Myocyte (in vitro differentiated cells): ENCODE measurements at regions not wholly inside any gene's neighbourhood (a gene's known extent, or its start where the extent isn't known, plus 50 kb on each side); places are given as distances from the start of the nearest gene placed in this dataset.

Experiments
- DNase-seq: peaks from one replicate; pipeline ENCODE4 v3.0.0-alpha.2; 2012; ENCODE audit warnings: low read depth

DNA sequence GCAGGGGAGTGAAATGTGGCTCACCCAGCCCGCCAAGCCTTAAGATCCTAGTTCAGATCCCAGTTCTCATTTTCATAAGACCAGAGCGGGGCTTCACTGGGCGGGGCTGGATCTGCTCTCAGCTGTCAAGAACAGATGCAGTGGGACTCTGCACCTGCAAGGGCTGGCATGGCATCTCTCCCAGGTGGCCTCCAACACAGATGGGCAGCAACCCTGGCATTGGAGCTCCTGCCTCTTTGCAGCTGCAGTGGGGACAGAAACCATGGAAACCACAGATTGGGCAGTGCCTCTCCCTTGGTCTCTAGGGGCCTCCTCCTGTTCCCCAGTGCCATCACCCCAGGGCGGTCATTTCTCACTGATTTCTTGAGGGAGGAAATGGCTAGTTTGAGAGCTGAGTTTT is 267.7 kb downstream of the PRDM2 start:
- DNase-seq, result no peak

DNA sequence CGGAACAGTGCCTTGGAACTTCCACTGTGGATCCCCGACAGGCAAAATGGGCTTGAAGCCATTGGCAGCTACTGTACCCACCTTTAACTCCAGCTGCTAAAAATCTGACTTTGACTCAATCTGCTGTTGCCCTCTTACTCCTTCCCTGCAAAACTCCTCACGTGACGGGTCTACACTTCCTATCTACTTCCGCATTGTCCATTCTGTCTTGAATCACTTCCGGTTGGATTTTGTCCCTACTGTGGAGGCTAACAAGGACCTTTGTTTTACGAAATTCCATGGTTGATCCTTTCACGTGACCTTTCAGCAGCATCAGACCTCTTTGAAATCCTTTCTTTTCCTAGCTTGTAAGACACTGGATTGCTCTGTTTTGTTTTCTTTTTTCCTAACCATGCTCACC is 268.4 kb downstream of the PRDM2 start:
- DNase-seq, result no peak

DNA sequence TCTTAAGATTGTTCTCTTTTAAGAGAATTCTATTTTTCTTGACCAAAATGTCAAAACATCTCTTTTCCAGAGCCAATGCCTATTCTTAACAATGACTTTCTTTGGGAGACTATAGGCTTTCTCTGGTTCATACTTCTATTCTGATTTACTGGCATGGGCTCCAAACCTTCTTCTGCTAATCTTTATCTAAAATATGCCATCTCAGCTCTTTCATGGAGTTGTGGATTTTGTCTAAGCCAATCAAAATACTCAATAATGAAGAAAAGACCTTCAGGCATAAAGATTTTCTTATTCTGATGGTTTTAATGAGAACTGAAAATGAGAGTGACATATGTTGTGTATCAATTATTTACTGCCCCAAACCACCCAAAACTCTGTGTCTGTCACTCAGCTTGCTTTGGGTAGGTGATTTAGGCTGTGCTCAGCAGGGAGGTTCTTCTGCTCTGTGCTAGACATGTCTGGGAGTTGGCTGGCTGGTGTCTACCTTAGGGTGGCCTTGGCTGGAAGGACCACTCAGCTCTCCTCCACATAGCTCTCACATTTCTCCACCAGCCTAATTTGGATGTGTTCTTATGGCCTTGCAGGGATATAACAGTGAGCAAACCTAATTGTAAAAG is 270.8 kb downstream of the PRDM2 start:
- no peak for DNase-seq

DNA sequence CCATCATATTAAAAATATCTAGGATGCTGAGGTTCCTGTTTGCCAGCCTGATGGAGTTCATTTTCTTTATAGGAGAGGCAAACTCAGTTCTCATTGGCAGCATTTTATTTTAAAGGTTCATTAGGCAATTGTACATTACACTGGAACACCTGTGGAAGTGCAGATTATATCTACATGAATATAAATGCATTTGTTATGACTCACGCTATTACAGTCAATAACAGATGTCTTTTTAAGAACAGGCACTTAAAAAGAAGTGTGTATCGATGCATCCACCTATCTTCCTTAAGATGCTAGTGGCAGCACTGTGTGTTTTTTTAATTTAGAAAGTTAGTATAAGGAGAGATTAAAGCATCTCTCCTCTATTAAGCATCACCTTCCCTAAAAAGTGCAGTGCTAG is 276.5 kb downstream of the PRDM2 start:
- no peak for DNase-seq

DNA sequence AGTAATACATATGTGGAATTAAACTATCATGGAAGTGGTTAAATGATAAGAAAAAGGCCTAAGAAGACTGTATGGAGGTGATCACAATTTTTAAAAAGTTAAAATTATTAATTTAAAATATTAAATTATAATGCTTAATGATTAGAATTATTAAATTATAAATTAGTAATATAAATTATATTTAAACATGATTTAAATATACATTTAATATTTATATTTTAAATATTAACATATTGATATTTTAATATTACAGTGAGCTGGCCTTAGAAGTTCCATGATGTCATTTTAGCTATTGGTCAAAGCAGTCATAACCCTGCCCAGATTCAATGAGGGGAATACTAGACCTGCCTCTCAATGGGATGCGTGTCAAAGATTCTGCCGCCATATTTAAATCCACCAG is 281.2 kb downstream of the PRDM2 start:
- no peak for DNase-seq

DNA sequence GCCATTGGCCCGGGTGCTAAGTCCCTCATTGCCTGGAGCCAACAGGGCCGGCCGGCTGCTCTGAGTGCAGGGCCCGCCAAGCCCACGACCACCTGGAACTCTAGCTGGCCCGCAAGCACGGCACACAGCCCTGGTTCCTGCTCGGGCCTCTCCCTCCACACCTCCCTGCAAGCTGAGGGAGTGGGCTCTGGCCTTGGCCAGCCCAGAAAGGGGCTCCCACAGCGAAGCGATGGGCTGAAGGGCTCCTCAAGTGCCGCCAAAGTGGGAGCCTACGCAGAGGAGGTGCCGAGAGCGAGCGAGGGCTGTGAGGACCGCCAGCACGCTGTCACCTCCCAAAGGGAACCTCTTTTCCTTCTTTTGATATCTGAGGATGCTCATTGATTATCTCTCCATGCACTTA is 283.4 kb downstream of the PRDM2 start:
- no peak for DNase-seq

DNA sequence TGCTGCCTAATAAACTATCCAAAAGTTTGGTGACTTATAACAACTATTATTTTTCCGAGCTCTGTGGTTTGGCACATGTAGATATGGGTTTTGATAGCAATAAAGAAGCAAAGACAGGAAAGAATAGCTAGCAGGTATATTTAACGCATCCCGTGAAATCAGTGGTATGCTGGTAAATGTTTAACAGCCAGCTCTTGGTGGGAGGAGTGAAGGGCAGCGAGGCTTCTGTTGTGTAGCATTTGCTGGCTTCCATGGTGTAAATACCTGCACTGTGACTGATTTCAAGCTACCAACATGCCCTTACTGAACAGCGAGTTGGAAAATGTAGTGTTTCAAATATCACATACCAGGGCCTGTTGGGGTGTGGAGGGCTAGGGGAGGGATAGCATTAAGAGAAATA is 291.0 kb downstream of the PRDM2 start:
- no peak for DNase-seq

DNA sequence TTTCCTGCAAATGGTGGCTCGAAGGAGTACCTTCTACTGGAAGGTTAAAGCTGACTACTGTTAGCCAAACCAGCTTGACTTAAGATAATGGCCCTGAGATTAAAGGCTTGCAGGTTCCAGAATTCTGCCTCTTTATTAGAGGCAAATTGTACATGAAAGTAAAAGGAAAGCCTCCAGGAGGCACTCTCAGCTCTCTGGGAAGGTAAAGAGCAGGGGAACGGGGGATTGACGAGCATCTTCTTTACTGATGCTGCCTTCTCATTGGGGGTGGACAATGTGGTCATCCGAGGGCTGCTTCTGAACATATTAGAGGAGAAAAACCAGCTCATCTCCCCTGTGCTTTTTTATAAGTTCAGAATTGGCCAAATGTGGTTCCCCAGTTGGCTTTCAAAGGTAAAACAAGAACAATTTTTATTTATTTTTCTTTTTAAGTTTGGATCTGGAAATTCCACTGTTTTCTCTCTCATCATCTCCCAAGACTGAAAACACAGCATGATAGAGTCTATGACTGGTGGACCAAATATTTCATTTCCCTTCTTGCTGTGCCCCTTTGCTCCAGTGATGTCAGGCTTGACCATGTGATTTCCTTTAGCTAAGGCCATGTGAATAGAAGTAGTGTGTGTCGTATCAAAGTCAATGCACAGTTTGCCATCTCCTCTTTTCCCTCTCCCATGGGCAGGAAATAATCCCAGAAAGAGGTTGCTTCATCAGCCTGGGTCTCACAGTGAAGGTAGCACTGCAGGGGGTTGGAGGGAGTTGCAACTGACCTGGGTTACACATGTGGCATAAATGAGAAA is 292.7 kb downstream of the PRDM2 start:
- DNase-seq, result no peak

DNA sequence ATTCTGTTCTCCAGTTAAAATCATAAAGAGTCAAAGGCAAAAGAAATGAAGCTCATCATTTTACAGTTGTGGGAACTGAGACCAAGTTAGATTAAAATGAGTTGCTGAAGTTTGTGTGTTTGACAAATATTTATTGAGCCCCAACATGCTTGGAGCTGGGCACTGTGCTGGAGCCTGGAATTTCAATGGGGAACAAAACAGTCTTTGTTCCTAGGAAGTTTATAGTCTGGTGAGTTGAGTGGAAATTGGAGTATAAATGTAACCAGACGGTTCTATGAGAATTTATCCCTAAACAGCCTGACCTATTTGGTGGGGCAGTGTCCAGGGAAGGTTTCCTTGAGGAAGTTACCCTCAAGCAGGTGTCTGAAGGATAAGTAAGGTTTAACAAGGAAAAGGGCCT is 294.4 kb downstream of the PRDM2 start:
- no peak for DNase-seq

DNA sequence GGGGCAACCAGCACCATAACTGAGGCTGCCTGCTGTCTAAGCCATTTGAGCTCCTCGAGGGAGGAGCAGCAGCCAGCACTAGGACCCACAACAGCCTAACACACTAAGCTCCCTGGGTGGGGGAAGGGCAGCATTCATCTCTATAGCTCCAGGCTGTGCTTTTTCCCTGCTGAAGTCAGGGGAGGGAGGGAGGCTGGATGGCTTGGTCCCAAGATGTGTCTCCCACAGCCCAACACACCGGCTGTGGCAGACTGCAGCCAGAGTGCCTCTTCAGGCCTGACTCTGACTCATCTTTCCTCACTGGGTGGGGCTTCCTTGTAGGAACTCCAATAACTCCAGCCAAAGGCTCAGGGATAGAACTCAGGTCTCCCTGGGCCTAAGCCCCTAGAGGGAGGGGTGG is 296.3 kb downstream of the PRDM2 start:
- no peak for DNase-seq

DNA sequence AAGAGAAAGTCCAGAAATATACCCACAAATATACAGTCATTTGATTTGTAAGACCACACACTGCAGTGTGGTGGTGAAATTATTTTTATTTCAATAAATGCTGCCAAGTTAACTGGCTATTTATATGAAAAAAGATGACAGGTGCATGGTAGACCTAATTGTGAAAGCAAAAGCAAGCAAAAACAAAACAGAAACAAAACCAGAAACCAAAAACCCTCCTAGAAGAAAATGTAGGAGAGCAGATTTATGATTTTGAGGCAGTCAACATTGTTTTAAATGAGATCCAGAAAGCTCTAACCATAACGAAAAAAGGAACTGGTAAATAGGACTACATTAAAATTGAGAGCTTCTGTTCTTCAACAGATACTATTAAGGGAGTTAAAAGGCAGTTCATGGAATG is 303.6 kb downstream of the PRDM2 start:
- peak; percentile 2 for DNase-seq

DNA sequence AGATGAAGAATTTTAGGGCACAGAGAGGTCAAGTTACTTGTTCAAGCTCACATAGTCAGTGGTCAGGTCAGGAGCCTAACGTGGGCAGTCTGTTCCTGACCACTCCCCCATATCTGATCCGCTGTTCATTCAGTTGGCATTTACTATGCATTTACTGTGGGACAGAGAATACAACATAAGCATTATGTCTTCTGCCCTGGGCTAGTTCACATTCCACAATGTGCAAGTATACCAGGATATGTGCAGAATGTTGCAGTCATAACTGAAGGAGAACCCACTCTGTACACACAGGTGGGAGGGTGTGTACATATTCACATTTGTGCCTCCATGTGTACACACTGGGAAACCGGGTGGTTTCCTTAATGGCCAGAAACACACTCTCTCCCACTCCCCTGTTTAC is 309.6 kb downstream of the PRDM2 start:
- DNase-seq, result no peak

DNA sequence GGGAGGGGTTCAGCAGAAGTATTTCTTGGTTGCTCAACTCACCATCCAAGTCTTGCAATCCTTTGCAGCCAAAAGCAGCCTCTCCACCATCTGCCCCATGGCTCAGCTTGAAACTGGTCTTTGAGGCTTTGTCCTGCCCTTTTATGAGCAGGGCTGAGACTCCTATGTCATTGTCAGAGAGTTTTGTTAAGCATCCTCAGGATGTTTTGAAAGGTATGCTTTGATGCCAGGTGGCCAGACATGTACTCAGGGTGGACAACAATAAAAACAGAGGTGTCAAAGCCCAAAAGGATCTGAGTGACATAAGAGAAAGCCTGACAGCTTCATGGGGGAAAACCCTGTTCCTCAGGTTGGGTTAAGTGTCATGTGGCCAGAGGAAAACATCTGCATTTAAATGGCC is 310.5 kb downstream of the PRDM2 start:
- no peak for DNase-seq

DNA sequence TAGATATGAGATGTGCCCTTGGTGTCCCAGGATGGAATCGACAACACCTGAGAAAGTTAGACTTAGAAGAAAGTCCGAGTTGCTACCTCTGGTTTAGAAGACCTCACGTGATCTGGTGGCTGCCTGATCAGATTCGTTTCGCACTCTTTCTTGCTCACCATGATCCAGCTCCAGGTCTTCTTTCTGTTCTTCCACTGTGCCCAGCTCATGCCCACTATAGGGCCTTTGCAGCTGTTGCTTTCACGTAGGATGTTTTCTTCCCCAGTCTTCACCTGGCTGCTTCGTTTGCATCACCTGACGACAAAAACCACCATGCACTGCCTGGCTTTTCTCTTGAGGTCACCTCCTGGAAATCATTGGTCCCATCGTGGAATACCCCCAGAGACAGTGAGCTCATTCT is 311.1 kb downstream of the PRDM2 start:
- no peak for DNase-seq

DNA sequence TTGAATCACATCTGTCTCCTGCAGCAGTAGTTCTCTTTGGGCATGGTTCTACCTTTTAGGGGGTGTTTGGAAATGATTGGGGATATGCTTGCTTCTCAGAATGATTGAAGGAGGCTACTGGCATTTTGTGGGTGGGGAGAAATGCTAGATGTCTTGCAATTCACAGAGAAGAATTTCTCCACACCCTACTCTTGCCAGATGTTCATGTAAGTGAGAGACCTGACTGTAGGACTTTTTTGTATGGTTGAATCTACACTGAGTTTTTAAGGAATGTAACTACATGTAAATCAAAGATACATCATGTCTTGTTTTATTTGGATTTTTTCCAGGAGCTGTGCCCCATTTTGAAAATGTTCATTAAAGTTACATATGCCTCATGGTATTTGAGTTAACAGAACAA is 311.9 kb downstream of the PRDM2 start:
- no peak for DNase-seq

DNA sequence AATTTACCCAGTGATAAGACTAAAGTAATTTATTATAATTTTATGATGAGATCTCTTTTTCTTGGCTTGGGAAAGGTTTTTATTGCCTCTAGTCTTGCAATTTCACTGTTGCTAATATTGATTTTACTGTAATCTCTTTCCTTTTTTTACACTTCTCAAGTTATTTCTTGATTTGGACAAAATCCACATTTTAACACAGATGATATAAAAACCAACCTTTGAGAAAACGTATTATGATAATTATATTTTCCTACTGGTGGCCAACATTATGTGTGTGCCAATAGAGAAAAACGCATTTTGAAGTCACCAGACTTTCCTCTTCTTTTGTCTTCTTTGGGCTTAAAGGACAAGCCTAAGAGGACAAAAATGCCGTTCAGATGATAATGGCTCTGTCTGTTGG is 314.9 kb downstream of the PRDM2 start:
- no peak for DNase-seq

DNA sequence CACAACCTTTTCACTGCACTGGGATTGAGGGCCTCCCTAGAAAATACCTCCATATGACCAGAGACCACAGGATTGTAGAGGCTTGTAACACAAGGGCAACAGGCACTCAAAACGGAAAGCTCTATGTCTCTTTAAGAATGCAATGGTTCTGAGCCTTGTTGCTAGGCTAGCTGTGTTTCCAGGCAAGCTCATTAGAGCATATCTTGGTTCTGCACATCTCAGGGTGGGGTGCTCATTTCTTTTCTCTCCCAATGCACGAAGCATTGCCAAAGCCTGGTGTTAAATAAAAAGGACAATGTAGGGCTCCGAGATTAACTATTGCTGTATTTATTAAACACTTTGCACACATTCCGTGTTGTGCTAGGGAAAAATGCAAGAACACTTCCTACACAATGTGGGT is 315.9 kb downstream of the PRDM2 start:
- DNase-seq, result no peak

DNA sequence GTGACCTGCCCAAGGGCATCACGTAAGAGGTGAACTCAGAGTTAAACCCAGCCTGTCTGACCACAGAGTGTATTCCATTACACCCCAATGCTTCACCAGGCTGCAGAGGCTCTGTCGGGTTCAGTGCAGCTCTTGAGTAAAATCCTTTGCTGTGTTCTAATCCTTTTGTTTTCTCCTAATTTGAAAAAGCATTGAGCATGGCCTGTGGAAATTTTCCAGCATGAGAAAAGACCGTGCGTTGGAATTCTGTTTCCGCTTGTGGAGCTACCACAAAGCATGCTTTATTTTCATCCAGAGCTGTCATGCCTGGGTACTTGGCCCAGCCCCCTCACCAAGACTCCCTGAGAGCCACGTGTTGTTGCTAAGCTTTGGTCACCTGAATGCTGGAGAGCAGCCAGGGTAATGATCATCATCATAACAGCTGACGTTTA is 317.6 kb downstream of the PRDM2 start:
- DNase-seq, result no peak

DNA sequence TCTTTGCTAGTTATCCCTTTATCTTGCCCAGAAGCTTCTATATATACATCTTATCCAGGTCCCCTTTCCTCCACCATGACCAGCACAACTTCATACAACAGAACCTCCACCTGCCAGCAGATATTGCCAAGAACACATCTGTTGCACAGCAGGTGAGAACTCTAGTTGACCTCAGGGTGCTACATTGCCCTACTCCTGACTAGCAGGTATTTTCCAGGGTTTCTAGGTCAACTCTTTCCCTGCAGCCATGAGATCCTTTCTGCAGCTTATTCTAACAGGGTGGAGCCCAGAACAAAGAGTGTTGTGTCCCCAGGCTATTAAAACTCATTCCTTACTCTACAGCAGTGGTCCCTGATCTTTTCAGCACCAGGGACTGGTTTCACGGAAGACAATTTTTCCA is 319.5 kb downstream of the PRDM2 start:
- DNase-seq, result no peak

DNA sequence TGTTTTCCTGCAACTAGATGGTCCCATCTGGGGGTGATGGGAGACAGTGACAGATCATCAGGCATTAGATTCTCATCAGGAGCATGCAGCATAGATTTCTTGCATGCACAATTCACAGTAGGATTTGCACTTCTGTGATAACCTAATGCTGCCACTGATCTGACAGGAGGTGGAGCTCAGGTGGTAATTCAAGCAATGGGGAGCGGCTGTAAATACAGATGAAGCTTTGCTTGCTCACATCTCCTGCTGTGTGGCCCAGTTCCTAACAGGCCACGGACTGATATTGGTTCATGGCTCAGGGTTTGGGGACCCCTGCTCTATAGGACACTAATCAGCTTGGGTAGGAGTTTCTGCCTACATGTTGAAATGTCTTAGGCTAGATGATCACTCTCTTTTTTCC is 320.0 kb downstream of the PRDM2 start:
- no peak for DNase-seq

DNA sequence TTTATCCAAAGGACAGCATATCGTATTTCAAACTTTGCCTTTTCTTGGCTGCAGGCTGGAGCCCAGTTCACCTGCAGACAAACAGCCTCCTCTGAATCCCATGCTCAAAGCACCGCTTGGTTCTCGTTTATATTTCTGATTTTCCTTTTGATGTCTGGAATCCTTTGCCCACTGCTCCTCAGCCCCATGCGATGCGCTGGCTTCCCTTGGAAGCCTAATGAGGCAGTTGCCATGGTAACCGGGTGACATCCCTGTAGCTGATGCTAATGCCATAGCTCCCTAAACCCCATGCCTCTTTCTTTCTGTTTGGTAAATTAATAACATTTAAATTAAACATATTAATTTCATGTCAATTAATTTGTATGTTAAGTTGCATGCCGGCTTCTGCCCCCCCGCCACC is 327.1 kb downstream of the PRDM2 start:
- DNase-seq, result no peak

DNA sequence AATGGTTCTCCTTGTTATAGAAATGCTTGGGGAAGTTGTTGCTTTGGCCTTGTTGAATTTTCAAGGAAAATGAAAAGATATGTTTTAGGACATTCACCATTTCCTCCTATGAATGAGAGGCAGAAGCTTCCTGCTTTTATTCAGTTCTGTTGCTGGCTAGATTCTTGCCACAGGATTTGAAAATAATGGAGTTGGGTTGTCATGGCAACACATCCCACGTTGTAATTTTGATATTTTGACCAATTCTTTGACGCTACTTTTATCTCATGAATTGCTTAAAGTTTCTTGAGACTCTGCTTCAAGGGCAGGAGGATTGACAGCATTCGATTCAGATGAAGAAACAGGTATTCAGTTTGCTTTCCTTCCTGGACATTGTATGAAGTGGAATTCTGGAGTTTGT is 331.5 kb downstream of the PRDM2 start:
- no peak for DNase-seq

DNA sequence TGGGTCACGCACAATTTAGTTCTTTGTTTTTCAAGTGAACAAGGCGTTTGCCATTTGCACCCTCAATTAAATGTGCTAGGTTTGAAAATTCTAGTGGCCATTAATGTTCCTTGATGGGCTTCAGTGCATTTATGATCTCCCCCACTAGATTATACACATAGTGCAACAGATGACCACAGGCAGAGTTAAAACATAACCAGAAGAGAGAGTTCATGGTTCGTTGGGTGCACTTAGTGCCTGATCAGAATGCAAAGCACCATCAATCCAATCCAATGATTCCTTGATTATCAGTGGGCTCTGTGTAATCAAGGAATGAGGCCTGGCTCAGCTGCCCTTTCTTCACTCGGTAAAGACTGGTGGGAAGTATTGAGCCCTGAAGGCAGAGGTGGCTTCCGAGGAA is 334.5 kb downstream of the PRDM2 start:
- DNase-seq, result no peak
